Astrocyte (in vitro differentiated cells and primary cell): ENCODE measurements at regions not wholly inside any gene's neighbourhood (a gene's known extent, or its start where the extent isn't known, plus 50 kb on each side); places are given as distances from the start of the nearest gene placed in this dataset.

Experiments
- DNase-seq: peaks from one replicate; pipeline ENCODE4 v3.0.0-alpha.2; 2010; ENCODE audit warnings: low read depth
- FAIRE-seq: peaks from 2 replicates; lab custom pipeline; 2011; peaks lifted over from hg19 to GRCh38; lab: Jason Lieb, UNC
- H2AFZ ChIP-seq: 2 replicates; pipeline ENCODE4 v1.6.0; 2012; ENCODE audit warnings: low read depth, low read length, inconsistent platforms
- H3K27ac ChIP-seq: 2 replicates; pipeline ENCODE4 v1.5.1; 2011; ENCODE audit warnings: low read depth, low read length, inconsistent platforms
- H3K27me3 ChIP-seq: 2 replicates; pipeline ENCODE4 v1.6.0; 2011; ENCODE audit warnings: low read length, inconsistent platforms; ENCODE audit not compliant: insufficient read depth
- H3K36me3 ChIP-seq: 2 replicates; pipeline ENCODE4 v1.5.1; 2011; ENCODE audit warnings: low read length, inconsistent platforms; ENCODE audit not compliant: insufficient read depth
- H3K4me1 ChIP-seq: 2 replicates; pipeline ENCODE4 v1.5.1; 2011; ENCODE audit warnings: low read length, inconsistent platforms; ENCODE audit not compliant: insufficient read depth
- H3K4me2 ChIP-seq: 2 replicates; pipeline ENCODE4 v1.6.0; 2012; ENCODE audit warnings: low read length, inconsistent platforms
- H3K4me3 ChIP-seq: 2 replicates; pipeline ENCODE4 v1.5.1; 2011; ENCODE audit warnings: low read depth, mild to moderate bottlenecking, low read length, inconsistent platforms; ENCODE audit not compliant: insufficient read depth
- H3K79me2 ChIP-seq: 2 replicates; pipeline ENCODE4 v1.6.0; 2012; ENCODE audit warnings: mild to moderate bottlenecking, low read length, inconsistent platforms; ENCODE audit not compliant: insufficient read depth
- H3K9ac ChIP-seq: 2 replicates; pipeline ENCODE4 v1.6.0; 2012; ENCODE audit warnings: mild to moderate bottlenecking, low read length, inconsistent platforms
- H3K9me3 ChIP-seq: 2 replicates; pipeline ENCODE4 v1.5.1; 2012; ENCODE audit warnings: low read depth, mild to moderate bottlenecking, low read length, inconsistent platforms; ENCODE audit not compliant: insufficient read depth
- H4K20me1 ChIP-seq: 2 replicates; pipeline ENCODE4 v1.6.0; 2012; ENCODE audit warnings: low read length, inconsistent platforms; ENCODE audit not compliant: insufficient read depth
- H3K27ac Mint-ChIP-seq: one replicate; pipeline ENCODE4 v1.8.0; 2021; ENCODE audit warnings: mild to moderate bottlenecking, mixed read lengths; ENCODE audit not compliant: unreplicated experiment
- H3K27me3 Mint-ChIP-seq: one replicate; pipeline ENCODE4 v1.8.0; 2021; ENCODE audit warnings: low read depth, mixed read lengths; ENCODE audit not compliant: unreplicated experiment
- H3K36me3 Mint-ChIP-seq: one replicate; pipeline ENCODE4 v1.8.0; 2021; ENCODE audit warnings: low read depth, mixed read lengths; ENCODE audit not compliant: unreplicated experiment
- H3K4me1 Mint-ChIP-seq: one replicate; pipeline ENCODE4 v1.8.0; 2021; ENCODE audit warnings: low read depth, mixed read lengths; ENCODE audit not compliant: unreplicated experiment
- H3K4me3 Mint-ChIP-seq: one replicate; pipeline ENCODE4 v1.8.0; 2021; ENCODE audit warnings: mild to moderate bottlenecking, moderate library complexity, mixed read lengths; ENCODE audit not compliant: unreplicated experiment
- H3K9me3 Mint-ChIP-seq: one replicate; pipeline ENCODE4 v1.8.0; 2021; ENCODE audit warnings: mild to moderate bottlenecking, mixed read lengths; ENCODE audit not compliant: unreplicated experiment
- EZH2 ChIP-seq: IDR thresholded peaks from 2 replicates; pipeline ENCODE4 v1.6.1; 2012; ENCODE audit warnings: mild to moderate bottlenecking, low read length, inconsistent platforms; ENCODE audit not compliant: insufficient read depth
- TF ChIP-seq, protein P1 (sequence below): IDR thresholded peaks from 2 replicates; pipeline ENCODE4 v1.5.1; 2011; ENCODE audit warnings: low read depth, mild to moderate bottlenecking, inconsistent platforms, low read length, moderate library complexity; ENCODE audit not compliant: insufficient read depth

DNA sequence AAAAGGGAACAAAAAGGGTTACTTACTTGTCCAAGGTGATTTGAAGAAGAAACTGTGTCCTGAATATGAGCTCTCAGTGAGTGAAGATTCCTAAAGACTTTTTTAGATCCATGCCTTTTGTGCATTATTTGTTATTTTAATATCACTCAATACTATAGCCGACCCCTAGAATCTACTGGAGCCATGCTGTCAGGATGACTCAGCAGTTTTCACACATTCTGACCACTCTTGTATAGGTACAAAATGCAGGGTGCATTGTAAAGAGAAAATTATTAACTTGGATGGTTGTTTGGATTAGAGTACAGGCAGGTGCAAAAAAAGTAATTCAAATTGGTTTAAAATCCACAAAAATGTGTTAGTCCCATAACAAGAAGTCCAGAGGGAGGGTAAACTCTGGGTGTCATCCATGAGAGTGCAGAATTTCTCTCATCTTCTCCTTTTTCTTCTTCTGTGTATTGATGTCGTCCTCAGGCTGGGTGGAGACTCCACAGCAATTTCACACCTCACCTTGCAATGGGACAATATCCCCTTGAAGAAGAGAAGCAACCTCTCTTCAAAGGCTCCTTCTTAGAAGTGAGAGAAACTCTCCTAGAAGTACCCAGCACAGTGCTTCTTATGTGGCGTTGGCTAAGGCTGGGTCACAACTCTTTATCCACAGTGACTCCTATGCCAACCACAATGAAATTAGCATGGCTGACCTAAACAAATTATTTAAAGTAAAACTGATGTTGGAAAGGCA is 75.6 kb downstream of the AKR1C4 start:
- H3K9ac ChIP-seq = no peak overlapping the region
- TF ChIP-seq, protein P1, sequence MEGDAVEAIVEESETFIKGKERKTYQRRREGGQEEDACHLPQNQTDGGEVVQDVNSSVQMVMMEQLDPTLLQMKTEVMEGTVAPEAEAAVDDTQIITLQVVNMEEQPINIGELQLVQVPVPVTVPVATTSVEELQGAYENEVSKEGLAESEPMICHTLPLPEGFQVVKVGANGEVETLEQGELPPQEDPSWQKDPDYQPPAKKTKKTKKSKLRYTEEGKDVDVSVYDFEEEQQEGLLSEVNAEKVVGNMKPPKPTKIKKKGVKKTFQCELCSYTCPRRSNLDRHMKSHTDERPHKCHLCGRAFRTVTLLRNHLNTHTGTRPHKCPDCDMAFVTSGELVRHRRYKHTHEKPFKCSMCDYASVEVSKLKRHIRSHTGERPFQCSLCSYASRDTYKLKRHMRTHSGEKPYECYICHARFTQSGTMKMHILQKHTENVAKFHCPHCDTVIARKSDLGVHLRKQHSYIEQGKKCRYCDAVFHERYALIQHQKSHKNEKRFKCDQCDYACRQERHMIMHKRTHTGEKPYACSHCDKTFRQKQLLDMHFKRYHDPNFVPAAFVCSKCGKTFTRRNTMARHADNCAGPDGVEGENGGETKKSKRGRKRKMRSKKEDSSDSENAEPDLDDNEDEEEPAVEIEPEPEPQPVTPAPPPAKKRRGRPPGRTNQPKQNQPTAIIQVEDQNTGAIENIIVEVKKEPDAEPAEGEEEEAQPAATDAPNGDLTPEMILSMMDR = no peak
- no peak for TF ChIP-seq EZH2
- H3K27ac ChIP-seq = no peak overlapping the region
- no peak for FAIRE-seq
- no peak overlapping the region for H3K4me2 ChIP-seq
- Mint-ChIP-seq H3K27ac (no peak overlapping the region), H3K4me1 (no peaks in the 10 kb centered on the region), H3K9me3 (no peaks in the 10 kb centered on the region), H3K4me3 (no peak overlapping the region), H3K36me3 (no peaks in the 10 kb centered on the region), H3K27me3 (no peaks in the 10 kb centered on the region)
- H3K4me3 ChIP-seq = no peak overlapping the region
- no peaks in the 10 kb centered on the region for H3K4me1 ChIP-seq
- H3K36me3 ChIP-seq = no peaks in the 10 kb centered on the region
- H2AFZ ChIP-seq = no peak overlapping the region
- no peaks in the 10 kb centered on the region for H3K9me3 ChIP-seq
- no peaks in the 10 kb centered on the region for H3K79me2 ChIP-seq
- no peak for DNase-seq
- no peaks in the 10 kb centered on the region for H3K27me3 ChIP-seq
- no peaks in the 10 kb centered on the region for H4K20me1 ChIP-seq

DNA sequence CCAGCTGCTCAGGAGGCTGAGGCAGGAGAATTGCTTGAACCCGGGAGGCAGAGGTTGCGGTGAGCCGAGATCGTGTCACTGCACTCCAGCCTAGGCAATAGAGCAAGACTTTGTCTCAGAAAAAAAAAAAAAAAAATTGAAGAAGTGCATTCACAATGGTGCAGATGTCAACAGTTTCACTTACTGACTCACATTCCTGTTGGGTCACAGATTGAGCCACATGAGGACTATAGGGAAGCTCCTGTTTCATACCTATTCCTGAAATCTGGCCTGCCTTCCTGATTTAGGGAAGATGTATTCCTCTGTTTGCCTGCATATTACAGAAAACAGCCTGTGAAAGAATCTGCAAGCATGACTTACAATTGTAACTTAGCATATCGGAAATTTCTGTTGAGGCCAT is 78.2 kb downstream of the AKR1C4 start:
- Histone ChIP-seq H3K36me3 (no peaks in the 10 kb centered on the region), H2AFZ (no peak overlapping the region), H4K20me1 (no peaks in the 10 kb centered on the region), H3K9ac (no peak overlapping the region), H3K4me1 (no peaks in the 10 kb centered on the region), H3K79me2 (no peaks in the 10 kb centered on the region), H3K4me3 (no peak overlapping the region), H3K9me3 (no peaks in the 10 kb centered on the region), H3K27ac (no peak overlapping the region), H3K27me3 (peaks cover 3% of the 10 kb centered on the region), H3K4me2 (no peak overlapping the region)
- FAIRE-seq (no peak), DNase-seq (no peak)
- Mint-ChIP-seq H3K36me3 (no peaks in the 10 kb centered on the region), H3K27ac (no peak overlapping the region), H3K4me1 (no peaks in the 10 kb centered on the region), H3K4me3 (no peak overlapping the region), H3K9me3 (peaks cover 2% of the 10 kb centered on the region), H3K27me3 (no peaks in the 10 kb centered on the region)
- no peak for TF ChIP-seq EZH2
- TF ChIP-seq, protein P1 = no peak

DNA sequence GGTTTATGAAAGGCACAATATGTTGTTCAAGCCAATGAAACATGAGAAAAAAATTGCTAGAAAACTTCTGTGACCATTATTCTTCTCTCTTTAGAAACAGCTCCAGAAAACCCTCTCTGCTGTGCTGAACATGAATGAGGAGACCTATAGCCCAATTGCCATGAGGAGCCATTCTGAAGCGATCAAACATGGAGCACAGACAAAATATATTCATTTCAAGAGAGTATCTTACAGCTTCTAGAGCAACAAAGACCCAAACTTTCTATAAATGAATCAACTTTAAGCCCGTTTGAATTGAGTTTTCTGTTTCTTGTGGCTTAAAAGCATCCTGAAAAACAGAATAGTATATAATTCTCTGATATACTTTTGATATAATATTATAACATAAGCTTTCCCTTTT is 83.4 kb upstream of the UCN3 start:
- Mint-ChIP-seq H3K36me3 (no peaks in the 10 kb centered on the region), H3K4me3 (no peak overlapping the region), H3K27me3 (no peaks in the 10 kb centered on the region), H3K4me1 (peaks cover 13% of the 10 kb centered on the region), H3K27ac (no peak overlapping the region), H3K9me3 (peaks cover 2% of the 10 kb centered on the region)
- Histone ChIP-seq H3K27ac (no peak overlapping the region), H3K4me3 (no peak overlapping the region), H3K36me3 (no peaks in the 10 kb centered on the region), H3K9ac (no peak overlapping the region), H4K20me1 (no peaks in the 10 kb centered on the region), H3K4me2 (no peak overlapping the region), H3K79me2 (no peaks in the 10 kb centered on the region), H2AFZ (no peak overlapping the region), H3K9me3 (no peaks in the 10 kb centered on the region), H3K27me3 (peaks cover 3% of the 10 kb centered on the region), H3K4me1 (peaks cover 6% of the 10 kb centered on the region)
- DNase-seq = no peak
- TF ChIP-seq, protein P1 = no peak
- TF ChIP-seq EZH2 = no peak
- no peak for FAIRE-seq
